ENCODE measurements at regions not wholly inside any gene's neighbourhood (a gene's known extent, or its start where the extent isn't known, plus 50 kb on each side); places are given as distances from the start of the nearest gene placed in this dataset.

GRCh38 chr11:119523539-119524157 is 100.7 kb upstream of the THY1 start:
- TF ChIP-seq POLR2AphosphoS5 (IDR thresholded peaks at IDR 0.05) (no peak), POLR2A (IDR thresholded peaks at IDR 0.05) (no peak)
